GM12878 (cell line): ENCODE measurements at regions not wholly inside any gene's neighbourhood (a gene's known extent, or its start where the extent isn't known, plus 50 kb on each side); places are given as distances from the start of the nearest gene placed in this dataset.

Experiments used
- ATAC-seq: fragments of 200-7000 bp; cut with Tn5 transposase; 3 replicates; pipeline ENCODE4 v1.9.1; 2020; ENCODE audit warnings: mild to moderate bottlenecking, moderate library complexity
- BruUV-seq: library from RNA; stranded (reverse); fragments of 400-500 nt; replicated peaks from 2 replicates; lab custom pipeline; 2021; lab: Mats Ljungman, UMichigan
- CTCF ChIA-PET: fragments of 300-600 bp; sonication (Branson Sonifier 250); formaldehyde crosslinking; extraction: SDS; loops from one replicate; lab custom pipeline; 2021; ENCODE audit warnings: inconsistent platforms; lab: Yijun Ruan, JAX
- POLR2A ChIA-PET: fragments of 350-600 bp; formaldehyde crosslinking; extraction: SDS; loops from one replicate; lab custom pipeline; 2021; ENCODE audit warnings: inconsistent platforms; lab: Charles Lee
- RAD21 ChIA-PET: fragments of 300-600 bp; sonication (Branson Sonifier 250); formaldehyde crosslinking; loops from one replicate; lab custom pipeline; 2023; ENCODE audit warnings: antibody characterized with exemption; ENCODE audit not compliant: unreplicated experiment; lab: Charles Lee
- SMC1A ChIA-PET: fragments of 300-600 bp; sonication (Branson Sonifier 250); formaldehyde crosslinking; loops from one replicate; lab custom pipeline; 2023; ENCODE audit not compliant: unreplicated experiment, uncharacterized antibody; lab: Charles Lee
- DNase-seq: peaks from one replicate; pipeline ENCODE4 v3.0.0-alpha.2; 2011; ENCODE audit warnings: low read depth, low spot score
- FAIRE-seq: peaks from 3 replicates; lab custom pipeline; 2011; peaks lifted over from hg19 to GRCh38; lab: Jason Lieb, UNC
- H2AFZ ChIP-seq: 2 replicates; pipeline ENCODE4 v1.6.0; 2011; ENCODE audit warnings: low read depth, low read length, control low read depth; ENCODE audit not compliant: control insufficient read depth
- H3K27ac ChIP-seq: 2 replicates; pipeline ENCODE4 v1.5.1; 2011; ENCODE audit warnings: control low read depth; ENCODE audit not compliant: control insufficient read depth, insufficient read depth
- H3K27me3 ChIP-seq, 2 experiments: replicated peaks in 1 of 2; 2 replicates each; pipeline versions ENCODE4 v1.6.0 to v1.6.1; 2011; ENCODE audit warnings: low read length in 1 of 2; ENCODE audit not compliant: control insufficient read depth in 2 of 2, insufficient read depth in 2 of 2
- H3K36me3 ChIP-seq, 2 experiments: 2 replicates each; pipeline ENCODE4 v1.5.1; 2011; ENCODE audit warnings: low read length in 1 of 2; ENCODE audit not compliant: control insufficient read depth in 2 of 2, insufficient read depth in 2 of 2
- H3K4me1 ChIP-seq: 2 replicates; pipeline ENCODE4 v1.6.1; 2011; ENCODE audit warnings: mild to moderate bottlenecking, low read length, moderate library complexity, mixed read lengths; ENCODE audit not compliant: control insufficient read depth, insufficient read depth
- H3K4me2 ChIP-seq: 2 replicates; pipeline ENCODE4 v1.6.0; 2011; ENCODE audit warnings: control low read depth; ENCODE audit not compliant: control insufficient read depth, insufficient read depth
- H3K4me3 ChIP-seq: fragments of 200-600 bp; sonication (generic); 2 replicates; pipeline ENCODE4 v1.5.1; 2016
- H3K79me2 ChIP-seq: 2 replicates; pipeline ENCODE4 v1.6.0; 2011; ENCODE audit warnings: low read length; ENCODE audit not compliant: control insufficient read depth, insufficient read depth
- H3K9ac ChIP-seq: 2 replicates; pipeline ENCODE4 v1.8.0; 2011; ENCODE audit warnings: low read length, control low read depth, mixed read lengths; ENCODE audit not compliant: control insufficient read depth, insufficient read depth
- H3K9me3 ChIP-seq: replicated peaks from 3 replicates; pipeline ENCODE4 v1.5.1; 2011; ENCODE audit warnings: mild to moderate bottlenecking, low read length; ENCODE audit not compliant: control insufficient read depth, insufficient read depth
- H4K20me1 ChIP-seq: 2 replicates; pipeline ENCODE4 v1.6.0; 2011; ENCODE audit not compliant: control insufficient read depth, insufficient read depth
- CBFB ChIP-seq: IDR thresholded peaks from 2 replicates; pipeline ENCODE4 v1.6.1; 2016; ENCODE audit warnings: antibody characterized with exemption, low read depth
- CBX5 ChIP-seq: sonication (generic); IDR thresholded peaks from 2 replicates; pipeline ENCODE4 v1.6.1; 2016; ENCODE audit warnings: low read depth, moderate library complexity, mild to moderate bottlenecking, inconsistent platforms
- CEBPB ChIP-seq, 2 experiments: fragments of 150-350 bp in 1 of 2; IDR thresholded peaks; 2 replicates each; pipeline ENCODE4 v1.6.1; 2012 to 2014; ENCODE audit warnings: low read depth in 2 of 2, low read length in 2 of 2, borderline replicate concordance in 1 of 2, inconsistent platforms in 1 of 2
- JUND ChIP-seq: IDR thresholded peaks from 2 replicates; pipeline ENCODE4 v1.6.1; 2012; ENCODE audit warnings: low read depth, mild to moderate bottlenecking, low read length, improper control_type of control experiment, moderate library complexity
- MEF2B ChIP-seq: fragments of 450-650 bp; IDR thresholded peaks from 2 replicates; pipeline ENCODE4 v1.6.1; 2018; ENCODE audit warnings: mild to moderate bottlenecking, moderate library complexity; ENCODE audit not compliant: partially characterized antibody, poor library complexity, severe bottlenecking
- MTA2 ChIP-seq: fragments of 450-650 bp; IDR thresholded peaks from 2 replicates; pipeline ENCODE4 v1.6.1; 2016; ENCODE audit warnings: low read depth, mild to moderate bottlenecking, moderate library complexity
- SMC3 ChIP-seq: IDR thresholded peaks from 2 replicates; pipeline ENCODE4 v1.6.1; 2011; ENCODE audit warnings: low read length, improper control_type of control experiment, borderline replicate concordance
- WGBS: methylation state at CpG from one replicate; pipeline ENCODE4 v1.1.6; 2016; ENCODE audit warnings: low lambda C conversion rate; ENCODE audit not compliant: insufficient replicate concordance, insufficient coverage; ENCODE audit errors: missing lambda C conversion rate; 5-methylcytosine and 5-hydroxymethylcytosine counted together
- in situ Hi-C: fragments of 300-500 bp; cut with MboI; formaldehyde crosslinking; loops from 9 replicates; pipeline ENCODE4 v1.14.3; 2018; ENCODE audit warnings: mixed read lengths
- intact Hi-C: fragments of 100-400 bp; cut with micrococcal nuclease; formaldehyde crosslinking; loops from one replicate; pipeline ENCODE4 v1.14.2; 2022; ENCODE audit not compliant: unreplicated experiment
- TF ChIP-seq, protein P1 (sequence below): fragments of 450-650 bp; IDR thresholded peaks from 2 replicates; pipeline ENCODE4 v1.6.1; 2017; ENCODE audit warnings: borderline replicate concordance

DNA sequence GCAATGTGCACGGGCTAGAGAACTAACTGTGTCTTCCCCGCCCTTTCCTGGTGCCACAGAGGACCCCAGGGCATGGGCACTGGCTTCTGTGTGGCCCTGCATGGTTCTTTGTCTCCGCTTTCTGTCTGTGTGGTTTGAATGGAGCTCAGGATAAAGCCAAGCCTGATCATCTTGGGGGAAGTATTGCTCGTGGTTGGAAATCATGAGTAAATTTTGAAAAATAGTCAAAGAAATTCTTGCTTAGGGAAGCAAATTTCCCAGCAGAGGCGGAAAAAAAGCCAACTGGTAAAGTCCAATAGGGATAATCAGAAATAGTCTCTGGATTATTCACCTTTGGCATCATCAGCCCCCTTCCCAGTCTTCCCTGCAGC, 55.4 kb downstream of the MAGEF1 start:
- FAIRE-seq: no peak
- ChIA-PET POLR2A (no interaction called here), SMC1A (no interaction called here), CTCF (no interaction called here)
- WGBS: 31% methylated on average over 5 of the region's 5 CpGs
- Histone ChIP-seq H3K36me3 (no peaks in the 10 kb centered on the region), H3K4me1 (peaks cover 7% of the 10 kb centered on the region), H3K27me3 (peaks cover 2 to 4% of the 10 kb centered on the region in 2 experiments; a peak in 3 of 4 replicates), H3K9me3 (no peaks in the 10 kb centered on the region), H3K79me2 (no peaks in the 10 kb centered on the region), H3K9ac (no peak overlapping the region), H3K4me2 (no peak overlapping the region)
- intact Hi-C loops: no loop called here
- DNase-seq: no peak
- TF ChIP-seq JUND (no peak), CBX5 (no peak), MEF2B (no peak), CBFB (no peak), SMC3 (no peak), MTA2 (no peak), CEBPB (IDR thresholded peaks at IDR 0.05; ENCODE audit: borderline replicate concordance in 1 of 2, low read depth in 2 of 2, low read length in 2 of 2) (no peak)
- TF ChIP-seq, protein P1, sequence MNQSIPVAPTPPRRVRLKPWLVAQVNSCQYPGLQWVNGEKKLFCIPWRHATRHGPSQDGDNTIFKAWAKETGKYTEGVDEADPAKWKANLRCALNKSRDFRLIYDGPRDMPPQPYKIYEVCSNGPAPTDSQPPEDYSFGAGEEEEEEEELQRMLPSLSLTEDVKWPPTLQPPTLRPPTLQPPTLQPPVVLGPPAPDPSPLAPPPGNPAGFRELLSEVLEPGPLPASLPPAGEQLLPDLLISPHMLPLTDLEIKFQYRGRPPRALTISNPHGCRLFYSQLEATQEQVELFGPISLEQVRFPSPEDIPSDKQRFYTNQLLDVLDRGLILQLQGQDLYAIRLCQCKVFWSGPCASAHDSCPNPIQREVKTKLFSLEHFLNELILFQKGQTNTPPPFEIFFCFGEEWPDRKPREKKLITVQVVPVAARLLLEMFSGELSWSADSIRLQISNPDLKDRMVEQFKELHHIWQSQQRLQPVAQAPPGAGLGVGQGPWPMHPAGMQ: no peak
- TF ChIP-seq, all 136 proteins: peak for 0
- in situ Hi-C loops: no loop called here
- Histone ChIP-seq H3K4me3 (no peak overlapping the region), H4K20me1 (no peaks in the 10 kb centered on the region), H2AFZ (no peak overlapping the region), H3K27ac (no peak overlapping the region)
- BruUV-seq: no TSS peak
- RAD21 ChIA-PET: no interaction called here
- ATAC-seq: no peak
